SK-N-SH (cell line): ENCODE measurements at regions not wholly inside any gene's neighbourhood (a gene's known extent, or its start where the extent isn't known, plus 50 kb on each side); places are given as distances from the start of the nearest gene placed in this dataset.

Experiments used
- CTCF ChIA-PET: fragments of 300-600, 350-600 bp; formaldehyde crosslinking; extraction: SDS; loops from one replicate; lab custom pipeline; 2021; lab: Yijun Ruan, JAX
- POLR2A ChIA-PET: fragments of 350-600 bp; sonication (Branson Sonifier 250); formaldehyde crosslinking; extraction: SDS; loops from one replicate; lab custom pipeline; 2020; ENCODE audit warnings: antibody characterized with exemption, inconsistent platforms; lab: Yijun Ruan, JAX
- DNase-seq: peaks from one replicate; pipeline ENCODE4 v3.0.0; 2012
- H2AFZ ChIP-seq: fragments of 200-600 bp; sonication (generic); 2 replicates; pipeline ENCODE4 v1.8.1; 2016; ENCODE audit warnings: antibody characterized with exemption, mild to moderate bottlenecking, low read depth
- H3F3A ChIP-seq: fragments of 200-600 bp; sonication (generic); replicated peaks from 2 replicates; pipeline ENCODE3; 2016; ENCODE audit warnings: antibody characterized with exemption, mild to moderate bottlenecking; ENCODE audit not compliant: insufficient read depth
- H3K27ac ChIP-seq, 2 experiments: fragments of 200-500 bp in 1 of 2; fragments of 200-600 bp in 1 of 2; sonication (Bioruptor generic) in 1 of 2; sonication (generic), shearing (Covaris generic) in 1 of 2; 2 replicates each; pipeline versions ENCODE4 v1.5.1 to v1.6.1; 2014 to 2016; ENCODE audit warnings: low read depth in 2 of 2, inconsistent platforms in 1 of 2, low read length in 1 of 2, mild to moderate bottlenecking in 1 of 2, mixed read lengths in 1 of 2
- H3K27me3 ChIP-seq: fragments of 200-600 bp; sonication (generic), shearing (Covaris generic); 2 replicates; pipeline ENCODE4 v1.6.1; 2016; ENCODE audit warnings: mixed run types; ENCODE audit not compliant: insufficient read depth
- H3K36me3 ChIP-seq, 2 experiments: fragments of 200-500 bp in 1 of 2; fragments of 200-600 bp in 1 of 2; sonication (Bioruptor generic) in 1 of 2; sonication (generic) in 1 of 2; replicated peaks in 1 of 2; 2 replicates each; pipeline versions ENCODE3 to v1.5.1; 2014 to 2016; ENCODE audit warnings: low read length in 1 of 2, mild to moderate bottlenecking in 1 of 2; ENCODE audit not compliant: insufficient read depth in 2 of 2, control insufficient read depth in 1 of 2
- H3K4me1 ChIP-seq, 2 experiments: fragments of 200-500 bp in 1 of 2; fragments of 200-600 bp in 1 of 2; sonication (Bioruptor generic) in 1 of 2; sonication (generic), shearing (Covaris generic) in 1 of 2; 2 replicates each; pipeline versions ENCODE4 v1.5.1 to v1.6.1; 2014 to 2016; ENCODE audit warnings: low read depth in 1 of 2, low read length in 1 of 2, mixed run types in 1 of 2; ENCODE audit not compliant: insufficient read depth in 2 of 2, control insufficient read depth in 1 of 2
- H3K4me2 ChIP-seq: fragments of 200-600 bp; sonication (generic), shearing (Covaris generic); 2 replicates; pipeline ENCODE4 v1.6.1; 2017; ENCODE audit warnings: mixed run types
- H3K4me3 ChIP-seq, 2 experiments: fragments of 200-500 bp in 1 of 2; fragments of 200-600 bp in 1 of 2; sonication (Bioruptor generic) in 1 of 2; sonication (generic), shearing (Covaris generic) in 1 of 2; 2 replicates each; pipeline versions ENCODE4 v1.5.1 to v1.8.1; 2014 to 2016; ENCODE audit warnings: low read depth in 2 of 2, inconsistent platforms in 1 of 2, low read length in 1 of 2, mild to moderate bottlenecking in 1 of 2, mixed read lengths in 1 of 2, moderate library complexity in 1 of 2
- H3K79me2 ChIP-seq: fragments of 200-600 bp; sonication (generic); 2 replicates; pipeline ENCODE4 v1.8.1; 2017; ENCODE audit warnings: mild to moderate bottlenecking; ENCODE audit not compliant: insufficient read depth
- H3K9ac ChIP-seq: fragments of 200-600 bp; sonication (generic); 2 replicates; pipeline ENCODE4 v1.6.1; 2017; ENCODE audit warnings: mixed run types
- H3K9me2 ChIP-seq: fragments of 200-600 bp; sonication (generic); 2 replicates; pipeline ENCODE4 v1.6.1; 2017; ENCODE audit warnings: mixed run types
- H3K9me3 ChIP-seq: fragments of 200-600 bp; sonication (generic); 2 replicates; pipeline ENCODE4 v1.6.1; 2017; ENCODE audit warnings: mixed run types, mild to moderate bottlenecking, moderate library complexity
- H4K20me1 ChIP-seq: fragments of 200-600 bp; sonication (generic); 2 replicates; pipeline ENCODE4 v1.6.1; 2017; ENCODE audit warnings: mild to moderate bottlenecking, mixed run types; ENCODE audit not compliant: insufficient read depth
- CTCF ChIP-seq: fragments of 200-600 bp; sonication (generic); IDR thresholded peaks from 2 replicates; pipeline ENCODE4 v1.6.1; 2017; ENCODE audit warnings: antibody characterized with exemption, mild to moderate bottlenecking, moderate library complexity
- EP300 ChIP-seq, 2 experiments: IDR thresholded peaks; 2 replicates each; pipeline versions ENCODE4 v1.4.0 to v1.6.1; 2012; ENCODE audit warnings: borderline replicate concordance in 1 of 2, low read depth in 1 of 2, low read length in 1 of 2
- FOXJ3 ChIP-seq: sonication (generic); formaldehyde crosslinking; IDR thresholded peaks from 2 replicates; pipeline ENCODE4 v1.5.1; 2020; ENCODE audit warnings: mild to moderate bottlenecking, missing genetic modification reagents
- GATA2 ChIP-seq: sonication (generic); formaldehyde crosslinking; IDR thresholded peaks from 2 replicates; pipeline ENCODE4 v1.5.0; 2020; ENCODE audit warnings: mild to moderate bottlenecking, missing genetic modification reagents
- MEF2A ChIP-seq: IDR thresholded peaks from 2 replicates; pipeline ENCODE4 v1.4.0; 2012; ENCODE audit warnings: low read depth, borderline replicate concordance
- RAD21 ChIP-seq: IDR thresholded peaks from 2 replicates; pipeline ENCODE4 v1.6.1; 2012; ENCODE audit warnings: mild to moderate bottlenecking, low read length
- RCOR1 ChIP-seq: fragments of 150-350 bp; IDR thresholded peaks from 2 replicates; pipeline ENCODE4 v1.6.1; 2017; ENCODE audit warnings: antibody characterized with exemption, low read length
- SIN3A ChIP-seq: IDR thresholded peaks from 2 replicates; pipeline ENCODE4 v1.6.1; 2012; ENCODE audit warnings: low read depth, mild to moderate bottlenecking, low read length, moderate library complexity, borderline replicate concordance
- SMC3 ChIP-seq: IDR thresholded peaks from 2 replicates; pipeline ENCODE4 v1.6.1; 2012; ENCODE audit warnings: low read depth, low read length, improper control_type of control experiment
- TAF1 ChIP-seq: IDR thresholded peaks from 2 replicates; pipeline ENCODE4 v1.6.1; 2012; ENCODE audit warnings: low read depth, mild to moderate bottlenecking, low read length, moderate library complexity, borderline replicate concordance
- TCF12 ChIP-seq: IDR thresholded peaks from 2 replicates; pipeline ENCODE4 v1.4.0; 2012
- TEAD4 ChIP-seq: IDR thresholded peaks from 2 replicates; pipeline ENCODE4 v1.4.0; 2012; ENCODE audit warnings: mild to moderate bottlenecking, borderline replicate concordance; ENCODE audit not compliant: insufficient read depth
- WGBS: methylation state at CpG from one replicate; pipeline ENCODE4 v1.1.6; 2017; ENCODE audit warnings: low lambda C conversion rate; 5-methylcytosine and 5-hydroxymethylcytosine counted together
- TF ChIP-seq, protein P1 (sequence below): IDR thresholded peaks from 2 replicates; pipeline ENCODE4 v1.6.1; 2012; ENCODE audit warnings: mild to moderate bottlenecking, low read depth, low read length, moderate library complexity
- TF ChIP-seq, protein P2 (sequence below): IDR thresholded peaks from 2 replicates; pipeline ENCODE4 v1.4.0; 2012; ENCODE audit warnings: low read depth, borderline replicate concordance
- TF ChIP-seq, protein P3 (sequence below): fragments of 150-350 bp; IDR thresholded peaks from 2 replicates; pipeline ENCODE4 v1.6.1; 2016; ENCODE audit warnings: mild to moderate bottlenecking, low read depth, low read length

DNA sequence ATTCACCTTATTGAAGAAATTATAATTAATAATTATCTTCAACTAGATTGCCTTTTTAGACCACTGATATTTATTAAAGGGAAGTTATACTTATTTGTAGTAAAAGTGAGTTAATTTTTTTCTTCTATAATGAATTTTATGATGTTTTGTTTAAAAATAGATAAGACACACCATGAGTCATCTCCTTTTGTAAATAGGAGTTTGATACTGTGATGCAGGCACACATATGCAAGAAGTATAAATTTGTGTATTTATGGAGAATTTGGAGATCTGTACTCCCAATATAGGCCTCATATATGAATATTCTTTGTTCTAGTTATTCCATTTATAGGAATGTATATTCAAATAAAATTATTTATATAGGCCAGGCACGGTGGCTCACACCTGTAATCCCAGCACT, 703.5 kb upstream of the CHAC2 start:
- Histone ChIP-seq H3K9me3 (no peaks in the 10 kb centered on the region), H3K27me3 (no peaks in the 10 kb centered on the region), H3K4me2 (no peak overlapping the region), H3K36me3 (no peaks in the 10 kb centered on the region), H3K9me2 (no peaks in the 10 kb centered on the region), H3K79me2 (no peaks in the 10 kb centered on the region), H3F3A (no peaks in the 10 kb centered on the region), H3K9ac (no peak overlapping the region), H3K4me1 (no peaks in the 10 kb centered on the region), H3K27ac (no peak overlapping the region), H3K4me3 (no peak overlapping the region), H2AFZ (no peak overlapping the region), H4K20me1 (no peaks in the 10 kb centered on the region)
- WGBS, result 28% methylated on average over 1 of the region's 1 CpG
- DNase-seq, result no peak
- TF ChIP-seq, protein P1, sequence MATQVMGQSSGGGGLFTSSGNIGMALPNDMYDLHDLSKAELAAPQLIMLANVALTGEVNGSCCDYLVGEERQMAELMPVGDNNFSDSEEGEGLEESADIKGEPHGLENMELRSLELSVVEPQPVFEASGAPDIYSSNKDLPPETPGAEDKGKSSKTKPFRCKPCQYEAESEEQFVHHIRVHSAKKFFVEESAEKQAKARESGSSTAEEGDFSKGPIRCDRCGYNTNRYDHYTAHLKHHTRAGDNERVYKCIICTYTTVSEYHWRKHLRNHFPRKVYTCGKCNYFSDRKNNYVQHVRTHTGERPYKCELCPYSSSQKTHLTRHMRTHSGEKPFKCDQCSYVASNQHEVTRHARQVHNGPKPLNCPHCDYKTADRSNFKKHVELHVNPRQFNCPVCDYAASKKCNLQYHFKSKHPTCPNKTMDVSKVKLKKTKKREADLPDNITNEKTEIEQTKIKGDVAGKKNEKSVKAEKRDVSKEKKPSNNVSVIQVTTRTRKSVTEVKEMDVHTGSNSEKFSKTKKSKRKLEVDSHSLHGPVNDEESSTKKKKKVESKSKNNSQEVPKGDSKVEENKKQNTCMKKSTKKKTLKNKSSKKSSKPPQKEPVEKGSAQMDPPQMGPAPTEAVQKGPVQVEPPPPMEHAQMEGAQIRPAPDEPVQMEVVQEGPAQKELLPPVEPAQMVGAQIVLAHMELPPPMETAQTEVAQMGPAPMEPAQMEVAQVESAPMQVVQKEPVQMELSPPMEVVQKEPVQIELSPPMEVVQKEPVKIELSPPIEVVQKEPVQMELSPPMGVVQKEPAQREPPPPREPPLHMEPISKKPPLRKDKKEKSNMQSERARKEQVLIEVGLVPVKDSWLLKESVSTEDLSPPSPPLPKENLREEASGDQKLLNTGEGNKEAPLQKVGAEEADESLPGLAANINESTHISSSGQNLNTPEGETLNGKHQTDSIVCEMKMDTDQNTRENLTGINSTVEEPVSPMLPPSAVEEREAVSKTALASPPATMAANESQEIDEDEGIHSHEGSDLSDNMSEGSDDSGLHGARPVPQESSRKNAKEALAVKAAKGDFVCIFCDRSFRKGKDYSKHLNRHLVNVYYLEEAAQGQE, result no peak
- TF ChIP-seq TAF1, result no peak
- no peak for TF ChIP-seq CTCF
- TF ChIP-seq TCF12, result no peak
- no peak for TF ChIP-seq SMC3
- no peak for TF ChIP-seq GATA2 (CRISPR knock-in tag)
- no peak for TF ChIP-seq MEF2A
- TF ChIP-seq SIN3A, result no peak
- TF ChIP-seq FOXJ3, result no peak
- TF ChIP-seq TEAD4, result no peak
- no peak for TF ChIP-seq RCOR1
- no peak for TF ChIP-seq EP300 (IDR thresholded peaks at IDR 0.05; ENCODE audit: borderline replicate concordance in 1 of 2, low read depth in 1 of 2, low read length in 1 of 2)
- TF ChIP-seq, protein P2, sequence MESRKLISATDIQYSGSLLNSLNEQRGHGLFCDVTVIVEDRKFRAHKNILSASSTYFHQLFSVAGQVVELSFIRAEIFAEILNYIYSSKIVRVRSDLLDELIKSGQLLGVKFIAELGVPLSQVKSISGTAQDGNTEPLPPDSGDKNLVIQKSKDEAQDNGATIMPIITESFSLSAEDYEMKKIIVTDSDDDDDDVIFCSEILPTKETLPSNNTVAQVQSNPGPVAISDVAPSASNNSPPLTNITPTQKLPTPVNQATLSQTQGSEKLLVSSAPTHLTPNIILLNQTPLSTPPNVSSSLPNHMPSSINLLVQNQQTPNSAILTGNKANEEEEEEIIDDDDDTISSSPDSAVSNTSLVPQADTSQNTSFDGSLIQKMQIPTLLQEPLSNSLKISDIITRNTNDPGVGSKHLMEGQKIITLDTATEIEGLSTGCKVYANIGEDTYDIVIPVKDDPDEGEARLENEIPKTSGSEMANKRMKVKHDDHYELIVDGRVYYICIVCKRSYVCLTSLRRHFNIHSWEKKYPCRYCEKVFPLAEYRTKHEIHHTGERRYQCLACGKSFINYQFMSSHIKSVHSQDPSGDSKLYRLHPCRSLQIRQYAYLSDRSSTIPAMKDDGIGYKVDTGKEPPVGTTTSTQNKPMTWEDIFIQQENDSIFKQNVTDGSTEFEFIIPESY, result no peak
- TF ChIP-seq, protein P3, sequence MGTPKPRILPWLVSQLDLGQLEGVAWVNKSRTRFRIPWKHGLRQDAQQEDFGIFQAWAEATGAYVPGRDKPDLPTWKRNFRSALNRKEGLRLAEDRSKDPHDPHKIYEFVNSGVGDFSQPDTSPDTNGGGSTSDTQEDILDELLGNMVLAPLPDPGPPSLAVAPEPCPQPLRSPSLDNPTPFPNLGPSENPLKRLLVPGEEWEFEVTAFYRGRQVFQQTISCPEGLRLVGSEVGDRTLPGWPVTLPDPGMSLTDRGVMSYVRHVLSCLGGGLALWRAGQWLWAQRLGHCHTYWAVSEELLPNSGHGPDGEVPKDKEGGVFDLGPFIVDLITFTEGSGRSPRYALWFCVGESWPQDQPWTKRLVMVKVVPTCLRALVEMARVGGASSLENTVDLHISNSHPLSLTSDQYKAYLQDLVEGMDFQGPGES, result no peak
- no peak for TF ChIP-seq RAD21
- POLR2A ChIA-PET, result no interaction called here
- CTCF ChIA-PET, result no interaction called here
